Choroid plexus epithelial cell (primary cell): ENCODE measurements at regions not wholly inside any gene's neighbourhood (a gene's known extent, or its start where the extent isn't known, plus 50 kb on each side); places are given as distances from the start of the nearest gene placed in this dataset.

ENCODE experiments used
- DNase-seq: peaks from one replicate; pipeline ENCODE4 v3.0.0-alpha.2; 2010; ENCODE audit warnings: low read depth
- H3K4me3 ChIP-seq: 2 replicates; pipeline ENCODE4 v1.5.1; 2011; ENCODE audit warnings: low read depth, mild to moderate bottlenecking, control low read depth, low read length, moderate library complexity
- TF ChIP-seq, protein P1 (sequence below): conservative IDR thresholded peaks from 2 replicates; pipeline ENCODE4 v1.5.1; 2011; ENCODE audit warnings: low read depth, mild to moderate bottlenecking, control low read depth, inconsistent platforms, low read length, moderate library complexity

DNA sequence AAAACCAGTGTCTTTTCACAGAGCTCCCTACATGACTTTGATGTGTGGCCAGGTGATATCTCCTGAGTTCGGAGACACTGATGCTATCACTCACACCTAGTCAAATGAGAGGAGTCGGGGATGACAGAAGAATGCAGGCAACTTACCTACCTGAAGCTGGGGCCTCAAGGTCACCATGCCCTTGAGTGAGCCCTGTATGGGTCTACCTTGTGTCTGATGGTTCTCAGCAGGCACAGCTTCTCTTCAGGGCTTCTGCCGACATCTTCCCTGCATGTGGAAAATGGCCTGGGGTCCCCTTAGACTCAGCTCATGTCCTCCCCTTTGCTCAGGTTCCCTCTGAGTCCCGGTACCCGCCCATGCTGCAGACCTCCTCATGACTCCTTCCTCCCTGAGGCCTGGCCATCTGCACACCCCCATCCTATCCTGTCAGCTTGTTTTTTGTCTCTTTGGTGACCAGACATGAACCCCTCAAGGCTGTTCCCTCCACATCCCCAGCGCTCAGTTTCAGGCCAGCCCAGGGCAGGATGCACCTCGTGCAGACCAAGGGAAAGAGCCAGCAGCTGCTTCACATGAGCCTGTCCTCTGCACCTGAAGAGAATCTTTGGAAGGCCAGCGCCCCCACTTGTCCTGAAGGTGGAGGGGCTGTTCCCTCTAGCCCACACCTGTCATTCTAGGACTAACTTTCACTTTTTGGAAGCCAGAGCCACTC lies 74.6 kb upstream of the GDF10 start:
- no peak overlapping the region for H3K4me3 ChIP-seq
- DNase-seq = no peak
- TF ChIP-seq, protein P1, sequence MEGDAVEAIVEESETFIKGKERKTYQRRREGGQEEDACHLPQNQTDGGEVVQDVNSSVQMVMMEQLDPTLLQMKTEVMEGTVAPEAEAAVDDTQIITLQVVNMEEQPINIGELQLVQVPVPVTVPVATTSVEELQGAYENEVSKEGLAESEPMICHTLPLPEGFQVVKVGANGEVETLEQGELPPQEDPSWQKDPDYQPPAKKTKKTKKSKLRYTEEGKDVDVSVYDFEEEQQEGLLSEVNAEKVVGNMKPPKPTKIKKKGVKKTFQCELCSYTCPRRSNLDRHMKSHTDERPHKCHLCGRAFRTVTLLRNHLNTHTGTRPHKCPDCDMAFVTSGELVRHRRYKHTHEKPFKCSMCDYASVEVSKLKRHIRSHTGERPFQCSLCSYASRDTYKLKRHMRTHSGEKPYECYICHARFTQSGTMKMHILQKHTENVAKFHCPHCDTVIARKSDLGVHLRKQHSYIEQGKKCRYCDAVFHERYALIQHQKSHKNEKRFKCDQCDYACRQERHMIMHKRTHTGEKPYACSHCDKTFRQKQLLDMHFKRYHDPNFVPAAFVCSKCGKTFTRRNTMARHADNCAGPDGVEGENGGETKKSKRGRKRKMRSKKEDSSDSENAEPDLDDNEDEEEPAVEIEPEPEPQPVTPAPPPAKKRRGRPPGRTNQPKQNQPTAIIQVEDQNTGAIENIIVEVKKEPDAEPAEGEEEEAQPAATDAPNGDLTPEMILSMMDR = no peak

DNA sequence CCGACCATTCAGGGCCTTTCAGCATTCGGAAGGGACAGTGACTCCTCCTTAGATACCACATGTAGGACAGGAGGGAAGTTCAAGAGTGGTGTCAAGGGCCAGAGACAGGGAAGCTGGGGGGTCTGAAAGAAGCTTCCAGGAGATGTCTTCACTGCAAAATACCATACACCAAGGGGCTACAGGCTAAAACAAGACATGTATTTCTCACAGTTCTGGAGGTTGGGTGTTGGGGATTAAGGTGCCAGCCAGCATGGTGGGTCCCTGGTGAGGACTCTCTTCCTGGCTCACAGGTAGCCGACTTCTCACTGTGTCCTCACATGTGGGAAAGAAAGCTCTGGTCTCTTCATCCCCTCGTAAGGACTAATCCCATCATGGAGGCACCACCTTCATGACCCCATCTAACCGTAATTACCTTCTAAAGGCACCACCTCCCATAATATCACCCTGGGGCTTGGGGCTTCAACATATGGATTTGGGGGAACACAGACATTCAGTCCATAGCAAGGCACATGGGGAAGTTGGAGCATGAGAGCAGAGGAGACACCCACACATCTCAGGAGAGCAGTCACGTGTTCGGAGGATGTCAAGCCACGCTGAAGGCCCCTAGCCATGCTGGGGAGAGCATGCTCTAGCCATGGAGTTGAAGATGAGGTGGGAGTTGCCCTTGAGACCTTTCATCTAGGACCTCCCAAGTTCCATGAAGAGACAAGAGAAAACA lies 73.9 kb upstream of the GDF10 start:
- no peak overlapping the region for H3K4me3 ChIP-seq
- TF ChIP-seq, protein P1 = no peak
- DNase-seq = no peak

DNA sequence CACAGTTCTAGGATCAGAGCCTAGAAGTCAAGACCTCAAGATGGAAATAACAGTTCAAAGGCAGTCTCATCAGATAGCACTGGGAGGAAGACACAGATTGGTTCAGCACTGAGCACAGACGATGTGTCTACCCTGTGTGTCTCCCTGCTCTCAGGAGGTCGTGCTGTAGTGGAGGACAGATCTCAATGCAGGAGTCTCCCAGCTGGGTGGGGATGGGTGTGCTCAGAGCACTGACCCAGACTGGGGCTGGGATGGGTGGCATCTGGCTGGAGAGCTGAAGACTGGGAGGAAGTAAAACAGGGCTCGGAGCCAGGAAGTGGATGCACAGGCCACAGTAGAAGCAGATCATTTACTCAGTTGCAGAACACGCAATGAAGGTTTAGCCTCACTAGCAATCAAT lies 69.5 kb upstream of the GDF10 start:
- TF ChIP-seq, protein P1 = no peak
- no peak for DNase-seq

DNA sequence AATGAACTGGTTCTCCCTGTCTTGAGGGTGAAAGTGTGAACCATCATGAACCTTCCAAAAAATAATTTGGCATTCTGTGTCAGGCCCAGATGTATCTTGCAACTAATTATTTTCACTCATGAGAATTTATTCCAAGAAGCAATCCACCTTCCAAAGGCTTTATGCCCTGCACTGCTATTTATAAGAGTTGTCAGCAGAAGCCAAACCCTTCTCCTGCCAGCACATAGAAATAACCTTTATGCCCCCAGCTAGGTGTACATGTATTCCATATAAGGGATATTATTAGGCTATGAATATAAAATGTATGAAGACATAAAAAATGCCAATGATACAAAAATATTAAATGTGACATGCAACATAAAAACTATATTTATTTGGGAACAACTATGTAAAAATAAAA lies 69.0 kb upstream of the GDF10 start:
- no peak for DNase-seq
- TF ChIP-seq, protein P1 = no peak
- no peak overlapping the region for H3K4me3 ChIP-seq

More for the DNA sequence above, 69.5 kb upstream of the GDF10 start:
- H3K4me3 ChIP-seq = no peak overlapping the region

DNA sequence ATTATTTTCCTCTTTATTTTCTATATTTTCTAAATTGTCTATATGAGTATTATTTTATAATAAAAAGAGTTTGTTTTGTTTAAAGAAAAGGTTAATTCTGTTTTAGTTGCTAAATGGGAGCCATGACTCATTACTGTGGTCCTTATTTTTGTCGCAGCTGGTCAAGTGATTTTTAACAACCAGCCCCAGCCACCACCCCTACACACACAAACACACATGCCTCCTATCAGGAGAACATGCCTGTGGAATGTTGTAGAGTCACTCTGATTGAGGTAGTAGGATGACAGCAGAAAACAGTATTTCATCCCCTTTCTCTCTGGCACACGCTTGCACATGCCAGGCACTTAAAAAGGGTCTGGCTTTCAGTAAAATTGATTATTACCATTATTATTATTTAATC lies 68.6 kb upstream of the GDF10 start:
- DNase-seq = no peak
- TF ChIP-seq, protein P1 = no peak
- H3K4me3 ChIP-seq = no peak overlapping the region

DNA sequence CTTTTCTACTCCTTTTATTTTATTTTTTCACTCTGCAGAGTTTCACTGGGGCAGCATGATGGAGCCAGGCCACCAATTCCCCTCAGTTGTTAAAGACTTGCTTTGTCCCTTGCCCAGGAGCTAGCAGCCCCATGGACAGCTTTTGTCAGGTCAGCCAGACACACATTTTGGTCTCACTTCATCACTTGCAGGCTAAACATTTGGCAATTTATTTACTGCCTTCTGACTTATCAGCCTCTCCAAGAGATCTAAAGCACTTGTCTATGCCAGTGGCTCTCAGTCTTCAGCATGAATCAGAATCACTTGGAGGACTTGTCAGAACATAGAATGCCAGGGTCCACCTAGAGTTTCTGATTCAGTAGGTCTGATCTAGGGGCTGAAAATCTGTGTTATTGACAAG lies 66.4 kb upstream of the GDF10 start:
- DNase-seq = no peak
- TF ChIP-seq, protein P1 = no peak
- H3K4me3 ChIP-seq = no peak overlapping the region

DNA sequence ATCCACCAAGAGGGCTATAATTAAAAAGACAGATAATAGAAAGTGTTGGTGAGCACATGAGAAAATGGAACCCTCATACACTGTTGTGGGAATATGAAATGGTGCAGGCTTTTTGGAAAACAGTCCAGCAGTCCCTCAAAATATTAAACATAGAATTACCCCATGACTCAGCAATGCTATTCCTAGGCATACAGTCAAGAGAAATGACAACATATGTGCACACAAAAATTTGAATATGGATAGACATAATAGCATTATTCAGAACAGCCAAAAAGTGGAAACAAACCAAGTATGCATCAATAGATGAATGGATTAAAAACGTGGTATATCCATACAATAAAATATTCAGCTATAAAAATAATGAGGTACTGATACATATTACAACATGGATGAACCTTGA lies 64.5 kb upstream of the GDF10 start:
- H3K4me3 ChIP-seq = no peak overlapping the region
- no peak for DNase-seq
- TF ChIP-seq, protein P1 = no peak
